ENCODE measurements at regions not wholly inside any gene's neighbourhood (a gene's known extent, or its start where the extent isn't known, plus 50 kb on each side); places are given as distances from the start of the nearest gene placed in this dataset.

- peaks cover 5% of the 10 kb centered on the region for H3K4me1 Mint-ChIP-seq
- no peak for DNase-seq (ENCODE audit: low spot score in 2 of 2, unreplicated experiment in 2 of 2)
- H3K4me3 Mint-ChIP-seq = no peak overlapping the region
- H3K27me3 Mint-ChIP-seq (ENCODE audit: low read depth) = no peaks in the 10 kb centered on the region
- no peak overlapping the region for H3K27ac Mint-ChIP-seq
- peaks cover 9% of the 10 kb centered on the region for H3K9me3 Mint-ChIP-seq
- H3K36me3 Mint-ChIP-seq = peaks cover 2% of the 10 kb centered on the region
- no peak for TF ChIP-seq CTCF (IDR thresholded peaks at IDR 0.05; ENCODE audit: unreplicated experiment)
Measured at GRCh38 chr13:99027661-99028425, 50.0 kb upstream of the DOCK9 start.

- H3K9me3 Mint-ChIP-seq = peaks cover 9% of the 10 kb centered on the region
- H3K36me3 Mint-ChIP-seq = peaks cover 2% of the 10 kb centered on the region
- H3K4me3 Mint-ChIP-seq = no peak overlapping the region
- no peak overlapping the region for H3K27ac Mint-ChIP-seq
- H3K27me3 Mint-ChIP-seq (ENCODE audit: low read depth) = no peaks in the 10 kb centered on the region
- H3K4me1 Mint-ChIP-seq = peaks cover 5% of the 10 kb centered on the region
- DNase-seq (ENCODE audit: low spot score in 2 of 2, unreplicated experiment in 2 of 2) = no peak
- no peak for TF ChIP-seq CTCF (IDR thresholded peaks at IDR 0.05; ENCODE audit: unreplicated experiment)
Measured at GRCh38 chr13:99028890-99029289, 51.0 kb upstream of the DOCK9 start.

- Mint-ChIP-seq H3K27me3 (ENCODE audit: low read depth) (no peaks in the 10 kb centered on the region), H3K27ac (no peak overlapping the region), H3K36me3 (peaks cover 2% of the 10 kb centered on the region), H3K4me3 (no peak overlapping the region), H3K9me3 (peaks cover 9% of the 10 kb centered on the region), H3K4me1 (peaks cover 3% of the 10 kb centered on the region)
- no peak for DNase-seq (ENCODE audit: low spot score in 2 of 2, unreplicated experiment in 2 of 2)
- TF ChIP-seq CTCF (IDR thresholded peaks at IDR 0.05; ENCODE audit: unreplicated experiment) = no peak
Measured at GRCh38 chr13:99029576-99029975, 51.7 kb upstream of the DOCK9 start.

GRCh38 chr13:99030326-99030725 lies 52.5 kb upstream of the DOCK9 start:
- Mint-ChIP-seq H3K4me1 (no peaks in the 10 kb centered on the region), H3K36me3 (no peaks in the 10 kb centered on the region), H3K4me3 (no peak overlapping the region), H3K27me3 (ENCODE audit: low read depth) (no peaks in the 10 kb centered on the region), H3K9me3 (peaks cover 9% of the 10 kb centered on the region), H3K27ac (no peak overlapping the region)
- no peak for TF ChIP-seq CTCF (IDR thresholded peaks at IDR 0.05; ENCODE audit: unreplicated experiment)
- no peak for DNase-seq (ENCODE audit: low spot score in 2 of 2, unreplicated experiment in 2 of 2)

GRCh38 chr13:99031832-99032231 lies 54.0 kb upstream of the DOCK9 start:
- DNase-seq (ENCODE audit: low spot score in 2 of 2, unreplicated experiment in 2 of 2) = no peak
- Mint-ChIP-seq H3K27ac (no peak overlapping the region), H3K36me3 (no peaks in the 10 kb centered on the region), H3K27me3 (ENCODE audit: low read depth) (no peaks in the 10 kb centered on the region), H3K4me1 (no peaks in the 10 kb centered on the region), H3K9me3 (peaks cover 12% of the 10 kb centered on the region), H3K4me3 (no peak overlapping the region)
- TF ChIP-seq CTCF (IDR thresholded peaks at IDR 0.05; ENCODE audit: unreplicated experiment) = no peak

Measured in mesothelial cell of epicardium (in vitro differentiated cells).